ENCODE measurements at regions not wholly inside any gene's neighbourhood (a gene's known extent, or its start where the extent isn't known, plus 50 kb on each side); places are given as distances from the start of the nearest gene placed in this dataset.
"Not testable (repeated sequence)": the region's sequence is repeated elsewhere in the genome, so short reads cannot be mapped to it uniquely, and the experiment has no call there.

GRCh38 chr1:219352961-219353651 lies 179.4 kb downstream of the LYPLAL1 start:
- DNase-seq (ENCODE audit: low spot score) = no peak

DNA sequence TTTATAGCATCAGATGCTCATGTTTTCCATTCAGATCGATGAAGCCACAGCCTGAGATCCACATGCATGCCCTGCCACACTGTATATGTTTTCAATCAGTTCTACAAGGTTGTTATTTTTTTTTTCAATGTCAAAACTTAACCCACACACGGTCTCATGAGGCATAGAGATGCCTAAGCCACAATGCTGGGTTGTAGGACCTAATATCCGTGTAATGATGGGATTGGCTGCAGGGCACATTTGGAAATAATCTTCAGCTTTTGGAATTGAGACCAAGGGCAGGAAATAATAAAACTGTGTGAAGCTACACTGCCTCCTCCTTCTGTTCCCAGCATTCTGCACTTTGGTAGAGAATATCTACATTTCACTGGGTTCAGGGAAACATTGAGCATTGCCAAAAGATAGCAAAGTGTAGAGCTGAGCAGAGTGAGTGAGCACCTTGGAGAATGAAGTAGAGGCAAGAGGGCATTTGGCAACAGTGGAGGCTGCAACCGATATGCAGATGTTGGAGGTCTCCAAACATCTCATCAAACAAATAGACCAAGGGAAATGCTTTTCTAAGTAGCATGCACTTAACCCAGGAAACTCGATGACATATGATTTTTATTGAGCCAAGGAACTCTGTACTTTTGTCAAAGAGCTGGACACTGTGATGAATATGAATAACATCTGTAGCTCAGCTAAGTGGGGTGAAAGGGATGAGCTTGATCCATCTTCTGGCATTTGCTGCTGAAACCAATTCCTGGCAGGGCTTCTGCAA lies 176.7 kb downstream of the LYPLAL1 start:
- no peak for DNase-seq (ENCODE audit: low spot score)

GRCh38 chr1:219347921-219348391 lies 174.3 kb downstream of the LYPLAL1 start:
- DNase-seq (ENCODE audit: low spot score) = no peak

DNA sequence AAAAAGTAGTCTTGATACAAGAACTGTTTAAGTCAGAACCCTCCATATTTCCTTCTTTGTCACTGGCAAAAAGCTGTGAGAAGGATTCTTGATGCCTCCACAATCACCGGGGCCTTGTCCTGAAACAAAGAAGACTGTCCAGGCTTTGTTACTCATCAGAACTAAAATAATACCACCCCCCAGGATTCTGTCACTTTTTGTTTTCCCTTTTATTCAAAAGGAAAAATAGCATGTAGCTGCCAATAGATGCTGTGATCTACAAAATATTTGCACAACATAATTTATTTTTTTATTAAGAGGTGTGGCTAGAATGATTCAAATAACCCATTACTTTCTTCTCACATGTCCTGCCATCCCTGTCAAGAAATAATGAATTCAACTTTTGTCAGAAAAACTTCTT lies 173.7 kb downstream of the LYPLAL1 start:
- DNase-seq (ENCODE audit: low spot score) = no peak

DNA sequence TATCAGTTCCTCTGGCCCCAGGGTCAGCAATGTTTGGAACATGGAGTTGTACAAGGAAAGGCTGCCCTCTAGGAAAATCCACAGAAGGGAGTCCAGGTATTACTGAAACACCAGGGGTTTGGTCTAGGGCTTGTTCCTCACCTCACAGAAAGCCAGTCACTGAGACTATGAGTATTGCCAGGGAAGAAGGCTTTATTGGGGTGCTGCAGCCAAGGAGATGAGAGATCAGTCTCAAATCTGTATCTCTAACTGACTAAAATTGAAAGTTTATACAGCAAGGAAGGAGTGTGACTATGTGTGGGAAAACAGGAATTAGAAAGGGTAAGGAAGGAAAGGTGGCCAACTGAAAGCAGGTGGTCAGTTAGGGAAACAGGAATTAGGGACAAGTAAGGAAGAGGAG lies 172.3 kb downstream of the LYPLAL1 start:
- no peak for DNase-seq (ENCODE audit: low spot score)

- no peak for DNase-seq (ENCODE audit: low spot score)
Observed at GRCh38 chr1:219342836-219343235, 169.2 kb downstream of the LYPLAL1 start.

DNA sequence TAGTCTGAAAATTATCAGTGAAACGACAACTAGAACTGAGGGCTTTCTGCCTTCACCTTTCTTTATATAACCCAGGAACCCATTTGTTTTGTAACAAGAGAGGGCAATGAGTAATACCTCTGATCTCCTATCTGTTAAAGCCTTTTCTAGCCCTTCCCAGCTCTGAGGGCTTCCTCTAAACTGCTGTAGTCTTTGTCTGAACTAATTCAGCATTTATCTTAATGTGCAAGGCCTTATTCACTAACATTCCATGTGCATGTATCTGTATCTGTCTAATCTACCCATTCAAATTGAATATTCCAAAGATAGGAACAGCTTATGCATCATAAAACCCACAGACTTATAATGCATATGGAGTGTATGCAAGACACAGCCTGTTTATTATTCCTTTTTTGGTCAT lies 167.1 kb downstream of the LYPLAL1 start:
- no peak for DNase-seq (ENCODE audit: low spot score)

GRCh38 chr1:219339466-219339865 lies 165.8 kb downstream of the LYPLAL1 start:
- no peak for DNase-seq (ENCODE audit: low spot score)

- no peak for DNase-seq (ENCODE audit: low spot score)
Observed at GRCh38 chr1:219337588-219337987, 163.9 kb downstream of the LYPLAL1 start.

- no peak for DNase-seq (ENCODE audit: low spot score)
Observed at GRCh38 chr1:219333626-219334025, 159.9 kb downstream of the LYPLAL1 start.

- no peak for DNase-seq (ENCODE audit: low spot score)
Observed at GRCh38 chr1:219331424-219331823, 157.7 kb downstream of the LYPLAL1 start.

DNA sequence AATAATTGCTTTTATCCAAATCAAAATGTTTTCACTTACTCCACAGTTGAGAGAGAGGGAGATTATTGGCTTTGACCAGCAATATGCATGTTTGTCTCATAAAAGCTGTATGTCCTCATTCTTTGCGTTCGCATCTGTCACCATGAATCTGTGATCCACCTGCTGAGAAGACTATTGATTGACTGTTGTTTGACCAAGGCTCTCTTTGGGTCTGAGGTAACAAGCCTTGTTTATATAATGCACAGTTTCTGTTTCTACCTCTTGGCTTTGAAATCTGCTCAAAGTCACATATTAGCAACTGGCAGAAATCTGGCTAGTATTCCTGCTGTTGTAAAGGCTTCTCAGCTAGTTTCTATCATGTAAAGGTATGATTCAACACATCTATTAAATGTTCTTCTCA lies 157.0 kb downstream of the LYPLAL1 start:
- DNase-seq (ENCODE audit: low spot score) = no peak

GRCh38 chr1:219330001-219330400 lies 156.3 kb downstream of the LYPLAL1 start:
- no peak for DNase-seq (ENCODE audit: low spot score)

DNA sequence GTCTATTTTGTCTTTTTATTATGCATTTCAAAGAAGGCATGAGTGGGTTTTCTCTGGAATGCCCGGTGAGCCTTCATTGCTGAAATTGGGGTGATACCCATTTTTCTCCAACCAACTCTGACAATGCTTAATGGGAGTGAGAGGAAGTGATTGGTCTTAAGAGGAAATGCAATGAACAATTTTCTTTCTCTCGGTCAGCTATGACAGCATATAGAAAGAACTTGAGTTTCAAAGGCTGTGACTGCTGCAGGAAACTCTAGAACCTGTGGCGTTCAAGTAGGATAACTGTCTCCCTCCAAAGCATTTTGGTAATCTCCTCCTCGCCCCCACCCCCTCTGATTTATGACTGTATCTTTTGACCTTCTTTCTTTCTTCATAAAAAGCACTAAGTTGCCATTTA lies 155.9 kb downstream of the LYPLAL1 start:
- DNase-seq (ENCODE audit: low spot score) = no peak

DNA sequence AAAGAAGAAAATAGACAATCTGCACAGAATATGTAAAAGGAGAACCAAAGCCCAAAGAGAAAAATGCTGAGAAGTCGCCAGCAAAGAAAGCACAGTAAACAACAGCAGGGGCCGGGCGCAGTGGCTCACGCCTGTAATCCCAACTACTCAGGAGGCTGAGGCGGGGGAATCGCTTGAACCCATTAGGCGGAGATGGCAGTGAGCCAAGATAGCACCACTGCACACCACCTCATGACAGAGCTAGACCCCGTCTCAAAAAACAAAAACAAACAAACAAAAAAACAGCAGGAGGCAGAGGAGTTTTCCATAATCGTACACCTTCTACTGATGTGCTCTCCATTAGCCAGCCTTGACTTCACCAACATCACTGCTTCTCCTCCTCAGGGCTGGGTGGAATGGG lies 153.2 kb downstream of the LYPLAL1 start:
- no peak for DNase-seq (ENCODE audit: low spot score)

- DNase-seq (ENCODE audit: low spot score) = no peak
Observed at GRCh38 chr1:219325368-219325742, 151.7 kb downstream of the LYPLAL1 start.

DNA sequence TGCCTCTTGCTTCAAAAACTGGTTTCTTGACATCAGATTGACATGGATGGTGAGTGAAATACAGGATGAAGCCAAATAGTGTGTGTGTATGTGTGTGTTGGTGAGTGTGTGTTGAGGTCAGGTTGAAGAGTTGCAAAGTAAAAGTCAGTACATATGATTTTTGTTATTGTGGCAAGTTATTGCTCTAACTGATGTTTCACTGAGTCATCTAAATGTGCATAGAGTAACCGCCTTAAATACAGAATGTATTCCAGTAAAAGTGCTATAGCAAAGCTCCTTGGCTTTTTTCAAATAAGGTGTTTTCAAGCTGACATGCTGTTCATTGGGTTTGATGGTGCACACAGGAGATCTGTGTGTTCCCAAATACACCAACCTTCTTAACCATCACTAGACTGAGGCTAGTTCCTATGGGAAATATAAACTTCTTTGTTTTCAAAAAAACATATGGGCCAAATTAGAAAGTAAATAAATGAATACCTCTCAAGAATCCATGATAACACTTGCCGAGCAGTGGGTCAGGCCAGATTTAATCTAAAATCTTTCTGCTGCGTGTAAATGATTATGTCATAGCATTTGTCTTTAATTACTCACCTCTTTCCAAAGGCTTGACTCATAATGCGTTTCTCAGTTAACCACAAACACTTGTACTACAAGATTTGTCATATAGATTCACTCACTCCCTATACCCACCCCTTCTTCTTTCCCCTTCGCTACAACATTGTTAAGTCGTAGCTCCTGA lies 151.1 kb downstream of the LYPLAL1 start:
- DNase-seq (ENCODE audit: low spot score) = peak; percentile 86

GRCh38 chr1:219324171-219324570 lies 150.5 kb downstream of the LYPLAL1 start:
- DNase-seq (ENCODE audit: low spot score) = no peak

GRCh38 chr1:219323426-219323825 lies 149.7 kb downstream of the LYPLAL1 start:
- DNase-seq (ENCODE audit: low spot score) = peak; percentile 87

DNA sequence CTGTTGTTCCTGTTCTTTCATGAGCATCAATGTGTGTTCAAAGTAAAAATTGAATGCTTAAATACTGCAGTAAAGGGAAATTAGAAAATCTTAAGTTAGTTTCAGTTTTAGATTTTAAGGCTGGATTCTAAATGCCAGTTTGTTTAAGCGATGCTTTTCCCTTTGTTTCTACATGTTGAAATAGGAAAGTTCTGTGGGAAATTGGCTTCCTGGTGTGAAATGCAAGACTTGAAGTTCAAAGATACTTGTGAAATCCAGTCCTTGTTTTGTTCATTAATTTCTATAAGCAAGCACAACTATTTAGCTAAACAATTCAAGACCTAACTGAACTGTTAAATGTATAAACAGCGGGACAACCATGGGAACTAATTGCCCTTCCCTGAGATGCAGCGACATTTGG lies 149.1 kb downstream of the LYPLAL1 start:
- DNase-seq (ENCODE audit: low spot score) = no peak

GRCh38 chr1:219320563-219320962 lies 146.9 kb downstream of the LYPLAL1 start:
- DNase-seq (ENCODE audit: low spot score) = not testable (repeated sequence)

- DNase-seq (ENCODE audit: low spot score) = no peak
Observed at GRCh38 chr1:219318826-219319225, 145.1 kb downstream of the LYPLAL1 start.

DNA sequence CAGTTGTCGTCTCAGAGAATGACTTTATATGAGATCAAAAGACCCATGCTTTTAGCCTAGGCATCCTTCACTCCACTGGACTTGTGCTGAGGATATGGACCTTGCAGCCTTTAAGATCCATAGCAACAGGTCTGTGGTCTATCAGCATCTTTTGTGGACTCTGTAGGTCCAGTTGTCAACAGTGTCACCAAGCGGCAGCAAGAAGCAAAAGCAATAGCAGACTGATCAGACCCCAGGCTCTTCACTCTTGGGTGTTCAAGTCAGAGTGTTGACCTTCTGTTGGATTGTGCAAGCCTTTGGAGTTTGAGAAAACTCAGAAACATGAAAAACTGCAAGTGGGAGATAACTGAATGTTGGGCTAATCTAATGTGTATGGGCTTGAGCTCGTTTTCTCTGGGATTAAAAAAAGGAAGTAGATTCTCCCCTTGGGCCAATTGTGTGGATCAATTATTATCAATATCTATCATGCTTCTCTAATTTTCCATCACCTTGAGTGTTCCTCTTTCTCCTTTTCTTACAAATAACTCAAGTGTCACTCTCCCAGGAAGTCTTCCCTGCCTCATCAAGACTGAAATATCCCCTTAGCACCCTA lies 144.2 kb downstream of the LYPLAL1 start:
- no peak for DNase-seq (ENCODE audit: low spot score)
